GM19455 (cell line): ENCODE measurements at regions not wholly inside any gene's neighbourhood (a gene's known extent, or its start where the extent isn't known, plus 50 kb on each side); places are given as distances from the start of the nearest gene placed in this dataset.

Experiments
- ATAC-seq: cut with Tn5 transposase; IDR thresholded peaks from one replicate; pipeline ENCODE4 v1.9.1; 2021; ENCODE audit not compliant: unreplicated experiment

GRCh38 chr2:2635025-2635528, 304.0 kb upstream of the MYT1L start:
- no peak for ATAC-seq

GRCh38 chr2:2633017-2633416, 301.9 kb upstream of the MYT1L start:
- ATAC-seq: no peak

GRCh38 chr2:2623939-2624338, 292.9 kb upstream of the MYT1L start:
- ATAC-seq: no peak

DNA sequence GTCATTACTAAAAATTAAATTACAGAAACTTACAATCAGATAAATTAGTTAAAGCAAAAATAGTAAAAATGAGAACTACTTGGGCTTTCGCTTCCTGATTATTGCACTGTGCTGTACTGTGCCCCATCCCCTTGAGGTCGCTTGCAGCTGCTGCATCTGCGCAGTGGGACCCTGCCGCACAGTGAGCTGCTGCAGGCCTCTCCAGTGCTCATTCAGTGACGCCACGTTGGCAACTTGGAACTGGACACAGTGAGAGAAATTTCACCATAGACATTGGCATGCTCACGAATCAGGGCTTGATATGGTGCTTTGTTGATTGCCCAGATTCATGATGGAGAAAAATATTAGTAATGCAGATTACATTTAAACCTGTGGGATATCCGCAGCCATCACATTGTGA, 290.8 kb upstream of the MYT1L start:
- peak; percentile 81 for ATAC-seq

DNA sequence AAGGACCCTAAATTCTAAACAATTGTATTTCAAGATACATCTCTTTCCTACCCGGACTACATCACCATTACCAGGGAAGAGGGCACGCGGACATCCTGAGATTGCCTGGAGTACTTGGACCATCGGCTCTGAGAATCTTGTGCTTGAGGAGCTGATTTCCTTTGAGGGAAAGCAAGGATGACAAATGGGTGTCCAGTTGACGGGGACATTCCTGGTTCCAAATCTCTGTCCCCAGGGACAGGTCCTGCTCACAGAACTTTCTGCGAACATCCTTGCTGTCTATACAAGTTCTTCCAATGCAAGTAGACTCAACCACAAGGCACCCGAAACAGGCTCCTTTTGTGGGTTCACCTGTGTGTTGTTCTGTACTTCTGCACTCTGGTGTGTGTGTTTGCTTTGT, 289.5 kb upstream of the MYT1L start:
- no peak for ATAC-seq

DNA sequence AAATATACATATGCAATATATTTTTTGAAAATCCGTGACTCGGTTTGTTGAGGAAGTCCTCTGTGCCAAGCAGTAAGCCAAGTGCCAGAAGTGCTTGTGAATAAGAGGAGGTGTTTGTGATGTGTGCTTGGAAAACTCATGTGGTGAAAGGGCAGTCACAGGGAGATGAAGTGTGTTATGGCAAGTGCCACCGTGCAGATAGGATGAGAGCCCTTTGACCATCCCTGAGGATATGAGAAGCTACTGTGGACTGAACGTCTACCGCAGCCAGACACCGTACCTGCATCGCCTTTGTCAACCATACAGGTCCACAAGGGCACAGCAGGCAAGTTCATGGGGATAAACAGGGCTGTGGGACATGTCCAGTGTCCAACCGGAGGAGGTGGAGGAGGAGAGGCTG, 288.9 kb upstream of the MYT1L start:
- no peak for ATAC-seq

DNA sequence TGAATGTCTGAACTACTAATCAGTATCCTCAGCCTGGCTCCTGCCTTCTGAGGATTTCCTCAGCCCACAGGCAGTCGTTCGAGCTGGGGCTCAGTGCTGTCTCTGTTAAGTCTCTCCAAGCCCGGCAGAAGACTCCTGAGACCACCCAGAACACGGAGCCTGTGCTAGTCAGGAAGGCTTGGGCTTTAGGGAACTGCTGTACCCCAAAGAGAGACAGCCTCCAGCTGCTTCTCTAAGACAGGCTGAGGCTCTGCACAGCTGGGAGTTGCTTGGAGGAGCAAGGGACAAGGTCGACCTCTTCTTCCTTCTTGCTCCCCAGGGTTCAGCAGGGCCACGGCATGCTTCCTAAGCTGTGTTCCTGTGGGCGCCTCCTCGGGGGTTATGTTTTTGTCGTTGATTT, 283.4 kb upstream of the MYT1L start:
- ATAC-seq: no peak

DNA sequence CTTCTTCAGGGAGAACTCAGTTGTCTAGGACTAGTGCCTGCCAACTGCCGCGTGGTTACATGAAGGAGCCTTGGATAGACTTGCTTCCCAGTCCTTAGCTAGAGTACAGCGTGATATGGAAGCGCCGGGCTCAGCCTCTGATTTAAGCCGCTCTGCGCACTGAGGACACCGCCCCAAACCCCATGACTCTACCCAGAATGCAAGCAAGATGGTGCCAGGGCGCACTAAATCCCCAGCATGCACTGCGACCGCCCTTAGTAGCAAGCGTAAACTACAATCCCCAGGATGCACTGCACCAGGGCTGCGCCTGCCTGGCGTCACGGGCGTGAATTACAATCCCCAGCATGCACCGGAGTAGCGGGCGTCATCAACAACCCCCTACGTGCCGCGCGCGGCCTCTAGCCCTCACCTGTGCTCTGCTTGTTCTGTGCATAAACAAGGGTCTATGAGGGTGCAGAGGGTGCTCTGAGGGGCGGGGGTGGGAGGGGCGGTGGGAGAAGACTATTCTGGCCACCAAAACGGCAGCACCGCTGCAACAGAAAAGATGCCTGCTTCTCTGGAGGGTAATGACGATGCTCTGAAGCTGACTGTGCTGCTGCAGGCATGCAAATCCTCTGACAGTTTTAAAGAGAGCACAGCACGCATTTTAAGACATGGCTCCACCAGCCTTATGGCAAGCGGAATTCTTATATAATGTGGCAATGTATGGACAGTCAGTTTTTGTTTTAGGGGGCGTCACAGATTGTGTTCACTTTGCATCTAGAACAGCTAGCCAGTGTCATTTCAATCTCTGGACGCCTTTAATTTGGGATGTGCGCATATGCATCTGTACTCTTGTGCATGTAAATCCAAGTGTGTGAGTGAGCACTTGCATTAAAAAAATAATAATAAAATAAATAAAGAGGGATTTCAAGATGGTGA, 282.5 kb upstream of the MYT1L start:
- peak; percentile 99 for ATAC-seq

GRCh38 chr2:2610751-2611150, 279.7 kb upstream of the MYT1L start:
- ATAC-seq: no peak

- no peak for ATAC-seq
Observed at GRCh38 chr2:2600366-2600765, 269.3 kb upstream of the MYT1L start.

- ATAC-seq: no peak
Observed at GRCh38 chr2:2599441-2599840, 268.4 kb upstream of the MYT1L start.

DNA sequence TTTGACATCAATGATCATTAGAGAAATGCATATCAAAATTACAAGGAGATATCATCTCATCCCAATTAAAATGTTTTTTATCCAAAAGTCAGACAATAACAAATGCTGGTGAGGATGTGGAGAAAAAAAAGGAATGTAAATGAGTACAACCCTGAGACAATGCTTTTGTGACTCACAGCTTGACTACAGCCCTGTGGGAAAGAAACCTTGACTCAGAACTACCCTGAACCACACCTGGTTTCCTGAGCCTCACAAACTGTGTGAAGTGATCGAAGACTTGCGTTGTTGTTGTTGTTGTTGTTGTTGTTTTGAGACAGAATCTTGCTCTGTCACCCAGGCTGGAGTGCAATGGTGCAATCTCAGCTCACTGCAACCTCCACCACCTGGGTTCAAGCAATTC, 266.6 kb upstream of the MYT1L start:
- ATAC-seq: no peak

GRCh38 chr2:2591542-2591940, 260.5 kb upstream of the MYT1L start:
- no peak for ATAC-seq

DNA sequence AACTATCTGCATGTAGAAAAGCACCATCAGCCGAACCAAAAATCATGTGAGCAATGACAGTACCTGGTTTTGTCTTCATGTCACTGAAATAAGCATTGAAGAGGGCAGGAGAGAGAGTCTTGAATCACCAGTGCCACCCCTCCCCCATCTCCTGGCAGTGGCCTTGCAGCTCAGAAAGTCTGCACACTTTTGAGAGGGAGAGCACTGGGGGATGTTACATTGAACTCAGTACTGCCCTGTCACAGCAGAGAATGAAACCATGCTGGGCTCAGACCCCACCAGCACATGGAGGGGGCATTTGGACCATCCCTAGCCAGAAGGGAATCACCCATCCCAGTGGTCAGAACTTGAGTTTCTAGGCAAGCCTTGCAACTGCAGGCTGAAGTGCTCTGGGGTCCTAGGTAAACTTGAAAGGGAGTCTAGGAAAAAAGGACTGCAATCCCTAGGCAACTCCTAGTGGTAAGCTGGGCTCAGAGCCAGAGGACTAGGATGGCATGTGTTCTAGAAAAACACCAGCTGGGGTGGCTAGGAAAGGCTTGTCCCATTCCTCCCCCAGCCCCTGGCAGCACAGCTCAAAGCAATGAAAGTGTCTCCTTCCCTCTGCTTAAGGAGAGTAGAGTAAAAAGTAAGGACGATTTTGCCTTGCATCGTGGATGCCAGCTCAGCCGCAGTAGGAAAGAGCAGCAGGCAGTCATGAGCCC, 259.9 kb upstream of the MYT1L start:
- ATAC-seq: no peak

- ATAC-seq: no peak
Observed at GRCh38 chr2:2590141-2590540, 259.1 kb upstream of the MYT1L start.

GRCh38 chr2:2588777-2589176, 257.7 kb upstream of the MYT1L start:
- ATAC-seq: no peak

DNA sequence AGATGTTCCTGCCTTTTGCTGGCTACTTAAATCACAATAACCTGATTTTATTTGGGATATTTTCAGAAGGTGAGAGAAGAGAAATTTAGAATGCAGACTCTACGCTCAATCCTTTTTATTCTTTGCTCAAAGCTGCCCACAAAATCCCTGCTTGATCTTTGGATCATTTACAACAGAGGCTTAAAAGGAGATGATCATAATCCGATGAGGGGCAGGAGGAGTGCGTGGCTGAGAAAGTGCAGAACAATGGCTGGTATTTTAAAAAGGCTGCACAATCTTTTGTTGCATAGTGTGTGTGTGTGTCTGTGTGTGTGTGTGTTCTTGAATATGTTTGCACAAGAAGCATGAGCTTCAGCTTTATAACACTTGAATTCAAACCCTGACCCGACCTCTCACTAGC, 256.3 kb upstream of the MYT1L start:
- no peak for ATAC-seq

DNA sequence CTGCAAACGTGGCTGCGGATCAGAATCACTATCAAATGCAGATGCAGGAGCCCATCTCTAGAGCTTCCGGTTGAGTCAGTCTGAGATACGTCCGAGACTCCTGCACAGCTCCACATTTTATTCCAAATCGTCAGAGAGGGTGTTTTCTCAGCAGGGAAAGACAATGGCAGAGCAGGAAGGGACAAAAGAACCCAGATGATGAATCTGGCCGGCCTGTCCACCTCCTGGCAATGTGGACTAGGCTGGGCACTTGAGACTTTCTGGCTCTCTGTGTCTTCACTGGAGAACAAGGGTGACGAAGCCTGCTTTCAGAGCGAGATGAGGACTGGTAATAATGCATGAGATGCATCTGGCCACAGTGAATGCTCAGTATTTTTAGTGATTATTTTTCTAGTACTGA, 255.9 kb upstream of the MYT1L start:
- no peak for ATAC-seq

GRCh38 chr2:2586068-2586776, 255.1 kb upstream of the MYT1L start:
- no peak for ATAC-seq

DNA sequence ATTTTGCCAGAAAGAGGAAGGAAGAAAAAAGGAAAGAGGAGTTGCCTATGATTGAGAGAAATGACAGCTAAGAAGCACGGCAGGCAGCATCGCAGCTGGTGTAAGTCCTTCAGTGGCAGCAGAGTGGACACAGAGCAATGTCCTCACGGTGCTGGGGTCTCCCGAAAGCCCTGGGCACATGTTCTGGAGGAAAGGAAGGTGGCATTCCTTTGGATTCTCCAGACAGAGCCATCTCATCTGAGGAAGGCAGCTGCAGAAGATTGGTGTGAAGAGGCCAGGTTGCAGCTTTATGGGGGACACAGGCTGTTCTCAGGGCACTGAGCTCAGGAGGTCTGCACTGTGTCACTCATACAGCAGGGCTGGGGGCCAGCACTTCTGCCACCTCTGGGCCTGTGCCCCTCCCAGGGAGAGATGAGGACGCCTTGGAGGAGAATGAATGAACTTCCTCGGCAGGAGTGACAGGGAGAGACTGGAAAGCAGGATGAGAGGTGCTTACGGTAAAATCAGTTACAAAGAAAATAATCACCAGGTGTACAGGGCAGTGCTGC, 252.0 kb upstream of the MYT1L start:
- no peak for ATAC-seq
